Neutrophil (primary cell): ENCODE measurements at regions not wholly inside any gene's neighbourhood (a gene's known extent, or its start where the extent isn't known, plus 50 kb on each side); places are given as distances from the start of the nearest gene placed in this dataset.

Source experiments
- H3K27ac ChIP-seq: fragments of 200-600 bp; sonication (generic); 2 replicates; pipeline ENCODE4 v1.5.1; 2016; ENCODE audit warnings: mild to moderate bottlenecking, moderate library complexity
- H3K27me3 ChIP-seq: fragments of 200-600 bp; sonication (generic); 2 replicates; pipeline ENCODE4 v1.6.0; 2016; ENCODE audit warnings: mild to moderate bottlenecking
- H3K36me3 ChIP-seq: fragments of 200-600 bp; sonication (generic); 2 replicates; pipeline ENCODE4 v1.5.1; 2017
- H3K4me1 ChIP-seq, 2 experiments: fragments of 200-600 bp in 1 of 2; sonication (generic) in 1 of 2; 1 replicate in 1 of 2; 2 replicates in 1 of 2; pipeline versions ENCODE4 v1.5.1 to v1.6.1; 2013 to 2016; ENCODE audit warnings: low read depth in 1 of 2, low read length in 1 of 2, mild to moderate bottlenecking in 1 of 2, moderate library complexity in 1 of 2; ENCODE audit not compliant: control insufficient read depth in 1 of 2, insufficient read depth in 1 of 2
- H3K4me3 ChIP-seq, 2 experiments: fragments of 200-600 bp in 1 of 2; sonication (generic) in 1 of 2; 1 replicate in 1 of 2; 2 replicates in 1 of 2; pipeline ENCODE4 v1.5.1; 2013 to 2016; ENCODE audit warnings: low read depth in 1 of 2, low read length in 1 of 2, mild to moderate bottlenecking in 1 of 2, moderate library complexity in 1 of 2
- H3K9me3 ChIP-seq: fragments of 200-600 bp; sonication (generic); 2 replicates; pipeline ENCODE4 v1.5.1; 2016
- TF ChIP-seq, protein P1 (sequence below): fragments of 200-600 bp; sonication (generic); IDR thresholded peaks from 2 replicates; pipeline ENCODE4 v1.5.1; 2016; ENCODE audit warnings: antibody characterized with exemption

DNA sequence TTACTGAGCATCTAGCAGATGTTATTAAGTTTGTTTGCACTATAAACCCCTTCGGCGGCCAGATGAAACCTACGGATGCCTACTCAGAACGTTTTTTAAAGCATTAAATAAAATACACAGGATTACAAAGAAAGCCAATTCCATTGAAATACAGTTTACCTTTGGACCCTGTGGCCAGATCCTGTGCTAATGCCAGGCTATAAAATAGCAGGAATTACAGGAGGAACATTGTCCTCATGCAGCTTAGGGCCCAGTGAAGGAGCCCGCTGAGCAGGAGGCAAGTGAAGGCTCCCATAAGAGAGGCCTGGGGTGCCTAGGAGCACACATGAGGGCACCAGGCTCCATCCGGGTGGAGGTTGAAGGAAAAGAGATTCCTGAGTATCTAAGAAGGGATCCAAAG lies 310.4 kb downstream of the MTX2 start:
- H3K9me3 ChIP-seq, result no peaks in the 10 kb centered on the region
- TF ChIP-seq, protein P1, sequence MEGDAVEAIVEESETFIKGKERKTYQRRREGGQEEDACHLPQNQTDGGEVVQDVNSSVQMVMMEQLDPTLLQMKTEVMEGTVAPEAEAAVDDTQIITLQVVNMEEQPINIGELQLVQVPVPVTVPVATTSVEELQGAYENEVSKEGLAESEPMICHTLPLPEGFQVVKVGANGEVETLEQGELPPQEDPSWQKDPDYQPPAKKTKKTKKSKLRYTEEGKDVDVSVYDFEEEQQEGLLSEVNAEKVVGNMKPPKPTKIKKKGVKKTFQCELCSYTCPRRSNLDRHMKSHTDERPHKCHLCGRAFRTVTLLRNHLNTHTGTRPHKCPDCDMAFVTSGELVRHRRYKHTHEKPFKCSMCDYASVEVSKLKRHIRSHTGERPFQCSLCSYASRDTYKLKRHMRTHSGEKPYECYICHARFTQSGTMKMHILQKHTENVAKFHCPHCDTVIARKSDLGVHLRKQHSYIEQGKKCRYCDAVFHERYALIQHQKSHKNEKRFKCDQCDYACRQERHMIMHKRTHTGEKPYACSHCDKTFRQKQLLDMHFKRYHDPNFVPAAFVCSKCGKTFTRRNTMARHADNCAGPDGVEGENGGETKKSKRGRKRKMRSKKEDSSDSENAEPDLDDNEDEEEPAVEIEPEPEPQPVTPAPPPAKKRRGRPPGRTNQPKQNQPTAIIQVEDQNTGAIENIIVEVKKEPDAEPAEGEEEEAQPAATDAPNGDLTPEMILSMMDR, result no peak
- no peak overlapping the region for H3K27ac ChIP-seq
- no peak overlapping the region for H3K4me3 ChIP-seq
- peaks cover 4 to 11% of the 10 kb centered on the region in 2 experiments for H3K4me1 ChIP-seq
- H3K36me3 ChIP-seq, result no peaks in the 10 kb centered on the region
- peaks cover 46% of the 10 kb centered on the region for H3K27me3 ChIP-seq

DNA sequence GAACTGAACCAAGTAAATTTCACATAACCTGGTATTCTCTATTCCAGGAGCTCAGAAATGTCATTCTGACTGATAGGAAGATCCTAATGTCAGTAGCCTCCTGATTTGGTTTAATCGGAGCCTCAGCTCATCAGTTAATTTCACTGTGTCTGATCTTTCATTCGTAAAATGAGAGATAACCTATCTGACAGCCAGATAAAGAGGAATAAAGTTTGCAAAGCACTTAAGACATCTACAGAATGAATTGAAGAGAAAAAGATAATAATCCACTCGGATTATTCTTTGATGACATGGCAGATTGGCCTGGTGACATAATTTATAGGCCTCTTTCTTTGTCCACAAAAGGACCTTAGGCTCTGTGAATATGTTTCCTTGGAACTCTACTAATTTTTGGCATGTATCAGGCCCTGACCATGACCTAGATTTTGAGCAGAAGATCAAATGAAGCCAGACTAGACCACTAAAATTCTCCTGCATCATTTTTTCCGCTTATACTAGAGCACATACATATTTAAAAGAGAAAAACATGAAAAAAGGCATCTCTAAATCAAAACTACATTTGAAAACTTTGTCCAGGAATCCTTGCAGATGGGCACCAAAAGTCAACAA lies 312.4 kb downstream of the MTX2 start:
- Histone ChIP-seq H3K27ac (no peak overlapping the region), H3K4me3 (no peak overlapping the region), H3K36me3 (no peaks in the 10 kb centered on the region), H3K4me1 (no peaks in the 10 kb centered on the region), H3K27me3 (peaks cover 55% of the 10 kb centered on the region), H3K9me3 (no peaks in the 10 kb centered on the region)
- TF ChIP-seq, protein P1, result no peak

DNA sequence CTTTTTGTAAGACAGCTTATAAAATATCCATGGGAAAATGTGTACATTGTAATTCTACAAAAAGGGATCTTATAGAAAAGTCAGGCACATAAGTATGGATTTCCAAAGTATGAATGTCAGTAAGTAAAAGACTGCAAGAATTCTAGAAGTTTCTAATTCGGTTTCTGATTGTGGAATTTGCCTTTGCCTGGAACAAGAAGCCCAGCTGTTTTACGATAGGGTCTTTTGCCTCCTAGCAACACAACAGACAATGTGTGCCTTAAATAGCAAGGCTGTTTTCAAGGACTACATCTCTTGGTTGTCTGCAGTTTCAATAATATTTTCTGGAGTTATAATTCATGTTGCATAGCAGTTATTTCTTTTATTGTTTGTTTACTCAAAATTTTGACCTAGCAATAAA lies 312.9 kb downstream of the MTX2 start:
- H3K27ac ChIP-seq, result no peak overlapping the region
- TF ChIP-seq, protein P1, result no peak
- no peaks in the 10 kb centered on the region for H3K9me3 ChIP-seq
- H3K4me3 ChIP-seq, result no peak overlapping the region
- H3K4me1 ChIP-seq, result no peaks in the 10 kb centered on the region
- peaks cover 60% of the 10 kb centered on the region for H3K27me3 ChIP-seq
- no peaks in the 10 kb centered on the region for H3K36me3 ChIP-seq

DNA sequence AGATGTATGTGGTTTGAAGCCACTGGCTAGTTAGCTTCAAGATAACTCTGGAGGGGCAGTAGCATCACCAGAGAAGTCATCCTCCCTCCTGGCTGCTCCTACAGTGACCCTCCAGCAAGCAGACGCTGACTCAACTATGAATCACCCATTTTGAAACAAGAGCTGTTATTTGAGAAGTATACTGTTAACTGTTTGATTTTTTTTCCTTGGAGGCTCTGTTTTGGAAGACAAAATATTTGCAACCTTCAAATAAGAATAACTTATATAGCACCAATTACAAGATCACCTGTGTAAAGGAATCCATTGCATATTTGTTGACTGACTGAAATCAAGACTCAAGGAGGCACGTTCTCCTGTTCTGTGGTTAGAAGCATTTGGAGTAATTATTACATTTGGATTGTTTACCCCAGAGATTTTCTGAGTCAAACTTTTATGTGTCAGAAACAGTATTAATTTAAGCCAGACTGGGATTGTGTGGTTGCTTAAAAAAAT lies 313.8 kb downstream of the MTX2 start:
- H3K27me3 ChIP-seq, result peaks cover 69% of the 10 kb centered on the region
- no peaks in the 10 kb centered on the region for H3K9me3 ChIP-seq
- H3K27ac ChIP-seq, result no peak overlapping the region
- TF ChIP-seq, protein P1, result no peak
- no peaks in the 10 kb centered on the region for H3K36me3 ChIP-seq
- no peaks in the 10 kb centered on the region for H3K4me1 ChIP-seq
- no peak overlapping the region for H3K4me3 ChIP-seq

- Histone ChIP-seq H3K4me1 (no peaks in the 10 kb centered on the region), H3K27me3 (peaks cover 70% of the 10 kb centered on the region), H3K9me3 (no peaks in the 10 kb centered on the region), H3K4me3 (no peak overlapping the region), H3K27ac (no peak overlapping the region), H3K36me3 (no peaks in the 10 kb centered on the region)
- TF ChIP-seq, protein P1, result no peak
Measured at GRCh38 chr2:176583607-176584006, 314.4 kb downstream of the MTX2 start.
